GM23338 (cell line): ENCODE measurements at regions not wholly inside any gene's neighbourhood (a gene's known extent, or its start where the extent isn't known, plus 50 kb on each side); places are given as distances from the start of the nearest gene placed in this dataset.

Experiments
- ATAC-seq: fragments of 200-7000 bp; cut with Tn5 transposase; 3 replicates; pipeline ENCODE4 v1.9.1; 2020
- DNase-seq: peaks from one replicate; pipeline ENCODE4 v3.0.0-alpha.2; 2015; ENCODE audit warnings: low spot score
- H2AFZ ChIP-seq: fragments of 200-600 bp; sonication (generic); 2 replicates; pipeline ENCODE4 v1.8.0; 2016; ENCODE audit warnings: antibody characterized with exemption, mild to moderate bottlenecking, moderate library complexity
- H3F3A ChIP-seq: fragments of 200-600 bp; sonication (generic); replicated peaks from 2 replicates; pipeline ENCODE4 v1.8.0; 2017; ENCODE audit warnings: antibody characterized with exemption, mixed run types, low read depth
- H3K27ac ChIP-seq: fragments of 200-600 bp; sonication (generic); 2 replicates; pipeline ENCODE4 v1.6.1; 2016; ENCODE audit warnings: low read depth
- H3K27me3 ChIP-seq: fragments of 200-600 bp; sonication (generic); 2 replicates; pipeline ENCODE4 v1.8.0; 2016; ENCODE audit warnings: mild to moderate bottlenecking, mixed run types, moderate library complexity; ENCODE audit not compliant: insufficient read depth
- H3K36me3 ChIP-seq: fragments of 200-600 bp; sonication (generic); 2 replicates; pipeline ENCODE4 v1.8.0; 2016; ENCODE audit warnings: mild to moderate bottlenecking; ENCODE audit not compliant: insufficient read depth
- H3K4me1 ChIP-seq: fragments of 200-600 bp; sonication (generic); 2 replicates; pipeline ENCODE4 v1.8.0; 2016; ENCODE audit warnings: mild to moderate bottlenecking, moderate library complexity; ENCODE audit not compliant: insufficient read depth
- H3K4me2 ChIP-seq: fragments of 200-600 bp; sonication (generic); 2 replicates; pipeline ENCODE4 v1.7.1; 2017; ENCODE audit warnings: mixed run types
- H3K4me3 ChIP-seq: fragments of 200-600 bp; sonication (generic); 2 replicates; pipeline ENCODE4 v1.6.1; 2016; ENCODE audit warnings: mixed run types
- H3K79me2 ChIP-seq: fragments of 200-600 bp; sonication (generic); replicated peaks from 2 replicates; pipeline ENCODE4 v1.8.0; 2017; ENCODE audit warnings: mild to moderate bottlenecking; ENCODE audit not compliant: insufficient read depth
- H3K9me2 ChIP-seq: fragments of 200-600 bp; sonication (generic); 2 replicates; pipeline ENCODE4 v1.8.0; 2017; ENCODE audit not compliant: insufficient read depth
- H4K20me1 ChIP-seq: fragments of 200-600 bp; sonication (generic); replicated peaks from 2 replicates; pipeline ENCODE4 v1.8.0; 2017; ENCODE audit warnings: mild to moderate bottlenecking; ENCODE audit not compliant: insufficient read depth
- H3K27ac Mint-ChIP-seq: 2 replicates; pipeline ENCODE4 v1.8.0; 2020; ENCODE audit warnings: inconsistent platforms, mild to moderate bottlenecking, moderate library complexity, mixed read lengths
- H3K27me3 Mint-ChIP-seq: 3 replicates; pipeline ENCODE4 v1.8.0; 2022; ENCODE audit warnings: low read depth, mild to moderate bottlenecking, moderate library complexity, mixed read lengths, inconsistent platforms; ENCODE audit not compliant: insufficient read depth, poor library complexity
- H3K36me3 Mint-ChIP-seq: 3 replicates; pipeline ENCODE4 v1.8.0; 2021; ENCODE audit warnings: low read depth, mild to moderate bottlenecking, inconsistent platforms, moderate library complexity, mixed read lengths
- H3K4me1 Mint-ChIP-seq: 3 replicates; pipeline ENCODE4 v1.8.0; 2020; ENCODE audit warnings: mild to moderate bottlenecking, inconsistent platforms, mixed read lengths
- H3K4me3 Mint-ChIP-seq: 3 replicates; pipeline ENCODE4 v1.8.0; 2021; ENCODE audit warnings: moderate library complexity, mild to moderate bottlenecking, inconsistent platforms, mixed read lengths
- H3K9me3 Mint-ChIP-seq: 3 replicates; pipeline ENCODE4 v1.8.0; 2020; ENCODE audit warnings: moderate library complexity, mild to moderate bottlenecking, inconsistent platforms, mixed read lengths
- CREB1 ChIP-seq: fragments of 250-450 bp; sonication (Bioruptor Pico); IDR thresholded peaks from 2 replicates; pipeline ENCODE4 v1.5.0; 2020; ENCODE audit warnings: low read depth, mild to moderate bottlenecking, moderate library complexity
- EZH2 ChIP-seq: fragments of 200-600 bp; sonication (generic); IDR thresholded peaks from one replicate; pipeline ENCODE4 v1.8.0; 2017; ENCODE audit warnings: antibody characterized with exemption, mild to moderate bottlenecking, low read depth; ENCODE audit not compliant: unreplicated experiment
- JUNB ChIP-seq: IDR thresholded peaks from one replicate; pipeline ENCODE4 v1.6.1; 2016; ENCODE audit warnings: antibody characterized with exemption; ENCODE audit not compliant: unreplicated experiment
- NANOG ChIP-seq: IDR thresholded peaks from 2 replicates; pipeline ENCODE4 v1.6.1; 2016; ENCODE audit warnings: antibody characterized with exemption, borderline replicate concordance
- POLR2AphosphoS5 ChIP-seq: IDR thresholded peaks from 2 replicates; pipeline ENCODE4 v1.6.1; 2016; ENCODE audit warnings: antibody characterized with exemption, low read depth
- STAT1 ChIP-seq: IDR thresholded peaks from one replicate; pipeline ENCODE4 v1.6.1; 2016; ENCODE audit warnings: antibody characterized with exemption; ENCODE audit not compliant: unreplicated experiment
- ZNF114 ChIP-seq: fragments of 250-450 bp; sonication (Bioruptor Pico); IDR thresholded peaks from 2 replicates; pipeline ENCODE4 v1.5.0; 2020; ENCODE audit warnings: mild to moderate bottlenecking, moderate library complexity
- ZNF331 ChIP-seq: fragments of 250-450 bp; sonication (Bioruptor Pico); IDR thresholded peaks from 2 replicates; pipeline ENCODE4 v1.5.0; 2020; ENCODE audit warnings: low read depth, mild to moderate bottlenecking, moderate library complexity
- TF ChIP-seq, protein P1 (sequence below), 2 experiments: fragments of 200-600 bp in 1 of 2; sonication (generic) in 1 of 2; conservative IDR thresholded peaks; 2 replicates each; pipeline versions ENCODE4 v1.5.1 to v1.6.1; 2016 to 2017; ENCODE audit warnings: antibody characterized with exemption in 2 of 2, low read depth in 2 of 2, mild to moderate bottlenecking in 2 of 2, moderate library complexity in 1 of 2
- TF ChIP-seq, protein P2 (sequence below): IDR thresholded peaks from 2 replicates; pipeline ENCODE4 v1.6.1; 2016; ENCODE audit warnings: antibody characterized with exemption
- TF ChIP-seq, protein P3 (sequence below): fragments of 250-450 bp; sonication (Bioruptor Pico); IDR thresholded peaks from 2 replicates; pipeline ENCODE4 v1.5.0; 2020; ENCODE audit warnings: mild to moderate bottlenecking, moderate library complexity

DNA sequence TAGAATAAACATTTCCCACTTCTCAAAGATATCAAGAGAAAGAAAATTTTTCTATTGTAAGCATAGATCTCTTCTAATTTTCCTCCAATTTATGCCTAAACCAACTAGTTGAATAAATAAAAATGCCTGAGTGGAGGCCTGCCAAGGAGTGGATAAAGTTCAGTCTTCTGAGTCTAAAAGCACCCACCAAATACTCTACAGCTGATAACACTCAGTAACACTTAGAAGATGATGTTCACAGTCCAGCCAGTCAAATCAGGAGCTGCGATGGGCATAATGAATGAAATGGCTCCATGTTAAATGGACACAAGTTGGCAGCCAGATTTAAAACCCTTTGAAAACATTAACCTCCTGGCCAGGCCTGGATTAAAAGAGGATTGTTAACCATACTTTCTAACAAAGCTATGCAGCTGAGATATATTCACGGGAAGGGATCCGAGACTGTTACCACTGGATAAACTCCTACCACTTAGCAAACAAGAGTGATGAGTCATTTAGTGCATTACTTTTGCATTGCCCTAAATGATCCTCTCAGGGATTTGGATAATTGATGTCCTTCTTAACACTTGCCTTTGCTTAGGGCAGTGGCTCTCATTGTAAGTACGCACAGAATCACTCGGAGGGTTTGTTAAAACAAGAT is 63.7 kb upstream of the CCDC112 start:
- peaks cover 4% of the 10 kb centered on the region for H3K27me3 Mint-ChIP-seq
- Histone ChIP-seq H3K27me3 (no peaks in the 10 kb centered on the region), H3K4me3 (no peak overlapping the region), H3K36me3 (no peaks in the 10 kb centered on the region), H4K20me1 (no peaks in the 10 kb centered on the region), H3K4me1 (peaks cover 14% of the 10 kb centered on the region), H3K4me2 (no peak overlapping the region), H3K79me2 (no peaks in the 10 kb centered on the region), H3K9me2 (peaks cover 12% of the 10 kb centered on the region; the same call in 1 of the 2 replicates), H3F3A (no peaks in the 10 kb centered on the region), H2AFZ (peak overlapping the region; percentile 57; the same call in 1 of the 2 replicates), H3K27ac (no peak overlapping the region)
- ATAC-seq (no peak), DNase-seq (no peak)
- TF ChIP-seq POLR2AphosphoS5 (no peak), CREB1 (no peak), ZNF331 (CRISPR knock-in tag) (no peak), ZNF114 (CRISPR knock-in tag) (no peak), STAT1 (no peak), EZH2 (no peak), JUNB (no peak), NANOG (no peak)
- TF ChIP-seq, protein P1, sequence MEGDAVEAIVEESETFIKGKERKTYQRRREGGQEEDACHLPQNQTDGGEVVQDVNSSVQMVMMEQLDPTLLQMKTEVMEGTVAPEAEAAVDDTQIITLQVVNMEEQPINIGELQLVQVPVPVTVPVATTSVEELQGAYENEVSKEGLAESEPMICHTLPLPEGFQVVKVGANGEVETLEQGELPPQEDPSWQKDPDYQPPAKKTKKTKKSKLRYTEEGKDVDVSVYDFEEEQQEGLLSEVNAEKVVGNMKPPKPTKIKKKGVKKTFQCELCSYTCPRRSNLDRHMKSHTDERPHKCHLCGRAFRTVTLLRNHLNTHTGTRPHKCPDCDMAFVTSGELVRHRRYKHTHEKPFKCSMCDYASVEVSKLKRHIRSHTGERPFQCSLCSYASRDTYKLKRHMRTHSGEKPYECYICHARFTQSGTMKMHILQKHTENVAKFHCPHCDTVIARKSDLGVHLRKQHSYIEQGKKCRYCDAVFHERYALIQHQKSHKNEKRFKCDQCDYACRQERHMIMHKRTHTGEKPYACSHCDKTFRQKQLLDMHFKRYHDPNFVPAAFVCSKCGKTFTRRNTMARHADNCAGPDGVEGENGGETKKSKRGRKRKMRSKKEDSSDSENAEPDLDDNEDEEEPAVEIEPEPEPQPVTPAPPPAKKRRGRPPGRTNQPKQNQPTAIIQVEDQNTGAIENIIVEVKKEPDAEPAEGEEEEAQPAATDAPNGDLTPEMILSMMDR (conservative IDR thresholded peaks at IDR 0.05; ENCODE audit: low read depth in 2 of 2), result no peak
- TF ChIP-seq, protein P2, sequence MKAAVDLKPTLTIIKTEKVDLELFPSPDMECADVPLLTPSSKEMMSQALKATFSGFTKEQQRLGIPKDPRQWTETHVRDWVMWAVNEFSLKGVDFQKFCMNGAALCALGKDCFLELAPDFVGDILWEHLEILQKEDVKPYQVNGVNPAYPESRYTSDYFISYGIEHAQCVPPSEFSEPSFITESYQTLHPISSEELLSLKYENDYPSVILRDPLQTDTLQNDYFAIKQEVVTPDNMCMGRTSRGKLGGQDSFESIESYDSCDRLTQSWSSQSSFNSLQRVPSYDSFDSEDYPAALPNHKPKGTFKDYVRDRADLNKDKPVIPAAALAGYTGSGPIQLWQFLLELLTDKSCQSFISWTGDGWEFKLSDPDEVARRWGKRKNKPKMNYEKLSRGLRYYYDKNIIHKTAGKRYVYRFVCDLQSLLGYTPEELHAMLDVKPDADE, result no peak
- TF ChIP-seq, protein P3, sequence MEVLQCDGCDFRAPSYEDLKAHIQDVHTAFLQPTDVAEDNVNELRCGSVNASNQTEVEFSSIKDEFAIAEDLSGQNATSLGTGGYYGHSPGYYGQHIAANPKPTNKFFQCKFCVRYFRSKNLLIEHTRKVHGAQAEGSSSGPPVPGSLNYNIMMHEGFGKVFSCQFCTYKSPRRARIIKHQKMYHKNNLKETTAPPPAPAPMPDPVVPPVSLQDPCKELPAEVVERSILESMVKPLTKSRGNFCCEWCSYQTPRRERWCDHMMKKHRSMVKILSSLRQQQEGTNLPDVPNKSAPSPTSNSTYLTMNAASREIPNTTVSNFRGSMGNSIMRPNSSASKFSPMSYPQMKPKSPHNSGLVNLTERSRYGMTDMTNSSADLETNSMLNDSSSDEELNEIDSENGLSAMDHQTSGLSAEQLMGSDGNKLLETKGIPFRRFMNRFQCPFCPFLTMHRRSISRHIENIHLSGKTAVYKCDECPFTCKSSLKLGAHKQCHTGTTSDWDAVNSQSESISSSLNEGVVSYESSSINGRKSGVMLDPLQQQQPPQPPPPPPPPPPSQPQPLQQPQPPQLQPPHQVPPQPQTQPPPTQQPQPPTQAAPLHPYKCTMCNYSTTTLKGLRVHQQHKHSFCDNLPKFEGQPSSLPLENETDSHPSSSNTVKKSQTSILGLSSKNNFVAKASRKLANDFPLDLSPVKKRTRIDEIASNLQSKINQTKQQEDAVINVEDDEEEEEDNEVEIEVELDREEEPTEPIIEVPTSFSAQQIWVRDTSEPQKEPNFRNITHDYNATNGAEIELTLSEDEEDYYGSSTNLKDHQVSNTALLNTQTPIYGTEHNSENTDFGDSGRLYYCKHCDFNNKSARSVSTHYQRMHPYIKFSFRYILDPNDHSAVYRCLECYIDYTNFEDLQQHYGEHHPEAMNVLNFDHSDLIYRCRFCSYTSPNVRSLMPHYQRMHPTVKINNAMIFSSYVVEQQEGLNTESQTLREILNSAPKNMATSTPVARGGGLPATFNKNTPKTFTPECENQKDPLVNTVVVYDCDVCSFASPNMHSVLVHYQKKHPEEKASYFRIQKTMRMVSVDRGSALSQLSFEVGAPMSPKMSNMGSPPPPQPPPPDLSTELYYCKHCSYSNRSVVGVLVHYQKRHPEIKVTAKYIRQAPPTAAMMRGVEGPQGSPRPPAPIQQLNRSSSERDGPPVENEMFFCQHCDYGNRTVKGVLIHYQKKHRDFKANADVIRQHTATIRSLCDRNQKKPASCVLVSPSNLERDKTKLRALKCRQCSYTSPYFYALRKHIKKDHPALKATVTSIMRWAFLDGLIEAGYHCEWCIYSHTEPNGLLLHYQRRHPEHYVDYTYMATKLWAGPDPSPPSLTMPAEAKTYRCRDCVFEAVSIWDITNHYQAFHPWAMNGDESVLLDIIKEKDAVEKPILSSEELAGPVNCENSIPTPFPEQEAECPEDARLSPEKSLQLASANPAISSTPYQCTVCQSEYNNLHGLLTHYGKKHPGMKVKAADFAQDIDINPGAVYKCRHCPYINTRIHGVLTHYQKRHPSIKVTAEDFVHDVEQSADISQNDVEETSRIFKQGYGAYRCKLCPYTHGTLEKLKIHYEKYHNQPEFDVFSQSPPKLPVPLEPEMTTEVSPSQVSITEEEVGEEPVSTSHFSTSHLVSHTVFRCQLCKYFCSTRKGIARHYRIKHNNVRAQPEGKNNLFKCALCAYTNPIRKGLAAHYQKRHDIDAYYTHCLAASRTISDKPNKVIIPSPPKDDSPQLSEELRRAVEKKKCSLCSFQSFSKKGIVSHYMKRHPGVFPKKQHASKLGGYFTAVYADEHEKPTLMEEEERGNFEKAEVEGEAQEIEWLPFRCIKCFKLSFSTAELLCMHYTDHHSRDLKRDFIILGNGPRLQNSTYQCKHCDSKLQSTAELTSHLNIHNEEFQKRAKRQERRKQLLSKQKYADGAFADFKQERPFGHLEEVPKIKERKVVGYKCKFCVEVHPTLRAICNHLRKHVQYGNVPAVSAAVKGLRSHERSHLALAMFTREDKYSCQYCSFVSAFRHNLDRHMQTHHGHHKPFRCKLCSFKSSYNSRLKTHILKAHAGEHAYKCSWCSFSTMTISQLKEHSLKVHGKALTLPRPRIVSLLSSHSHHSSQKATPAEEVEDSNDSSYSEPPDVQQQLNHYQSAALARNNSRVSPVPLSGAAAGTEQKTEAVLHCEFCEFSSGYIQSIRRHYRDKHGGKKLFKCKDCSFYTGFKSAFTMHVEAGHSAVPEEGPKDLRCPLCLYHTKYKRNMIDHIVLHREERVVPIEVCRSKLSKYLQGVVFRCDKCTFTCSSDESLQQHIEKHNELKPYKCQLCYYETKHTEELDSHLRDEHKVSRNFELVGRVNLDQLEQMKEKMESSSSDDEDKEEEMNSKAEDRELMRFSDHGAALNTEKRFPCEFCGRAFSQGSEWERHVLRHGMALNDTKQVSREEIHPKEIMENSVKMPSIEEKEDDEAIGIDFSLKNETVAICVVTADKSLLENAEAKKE (CRISPR knock-in tag), result no peak
- H3K9me3 Mint-ChIP-seq, result no peaks in the 10 kb centered on the region
- H3K4me1 Mint-ChIP-seq, result peaks cover 30% of the 10 kb centered on the region
- no peak overlapping the region for H3K4me3 Mint-ChIP-seq
- no peak overlapping the region for H3K27ac Mint-ChIP-seq
- H3K36me3 Mint-ChIP-seq, result no peaks in the 10 kb centered on the region; the same call in 2 of the 3 replicates
